Skeletal muscle tissue (tissue), 3 donors: ENCODE measurements at regions not wholly inside any gene's neighbourhood (a gene's known extent, or its start where the extent isn't known, plus 50 kb on each side); places are given as distances from the start of the nearest gene placed in this dataset.

Experiments used
- H3K27ac ChIP-seq: one replicate; pipeline ENCODE4 v1.7.0; 2013; ENCODE audit warnings: mild to moderate bottlenecking, low read depth, low read length, inconsistent platforms
- H3K27me3 ChIP-seq, 3 donors: one replicate each; pipeline ENCODE4 v1.7.0; 2013; ENCODE audit warnings: low read length in 3 of 3; ENCODE audit not compliant: control insufficient read depth in 3 of 3, insufficient read depth in 3 of 3
- H3K36me3 ChIP-seq, 3 donors: one replicate each; pipeline ENCODE4 v1.7.0; 2013; ENCODE audit warnings: low read length in 3 of 3; ENCODE audit not compliant: control insufficient read depth in 3 of 3, insufficient read depth in 3 of 3
- H3K4me1 ChIP-seq, 3 donors: one replicate each; pipeline ENCODE4 v1.7.0; 2013; ENCODE audit warnings: low read length in 3 of 3, mild to moderate bottlenecking in 3 of 3; ENCODE audit not compliant: control insufficient read depth in 3 of 3, insufficient read depth in 3 of 3
- H3K4me3 ChIP-seq, 3 donors: one replicate each; pipeline ENCODE4 v1.7.0; 2013; ENCODE audit warnings: low read length in 3 of 3
- H3K9ac ChIP-seq, 3 donors: one replicate each; pipeline ENCODE4 v1.7.0; 2013; ENCODE audit warnings: low read length in 3 of 3, mild to moderate bottlenecking in 3 of 3, moderate library complexity in 2 of 3, low read depth in 1 of 3
- H3K9me3 ChIP-seq, 3 donors: one replicate each; pipeline ENCODE4 v1.7.0; 2013; ENCODE audit warnings: low read length in 3 of 3; ENCODE audit not compliant: control insufficient read depth in 3 of 3
- donor health status: Osteomylitis.

- H3K27me3 ChIP-seq: no peaks in the 10 kb centered on the region
- H3K4me1 ChIP-seq: no peaks in the 10 kb centered on the region
- H3K9ac ChIP-seq: no peak overlapping the region
- H3K36me3 ChIP-seq: no peaks in the 10 kb centered on the region
- H3K9me3 ChIP-seq: peaks cover 0 to 2% (median 0%) of the 10 kb centered on the region in 3 donors
- no peak overlapping the region for H3K27ac ChIP-seq
- H3K4me3 ChIP-seq: no peak overlapping the region
Observed at GRCh38 chrX:45601052-45601451, 400.4 kb upstream of the DIPK2B start.

DNA sequence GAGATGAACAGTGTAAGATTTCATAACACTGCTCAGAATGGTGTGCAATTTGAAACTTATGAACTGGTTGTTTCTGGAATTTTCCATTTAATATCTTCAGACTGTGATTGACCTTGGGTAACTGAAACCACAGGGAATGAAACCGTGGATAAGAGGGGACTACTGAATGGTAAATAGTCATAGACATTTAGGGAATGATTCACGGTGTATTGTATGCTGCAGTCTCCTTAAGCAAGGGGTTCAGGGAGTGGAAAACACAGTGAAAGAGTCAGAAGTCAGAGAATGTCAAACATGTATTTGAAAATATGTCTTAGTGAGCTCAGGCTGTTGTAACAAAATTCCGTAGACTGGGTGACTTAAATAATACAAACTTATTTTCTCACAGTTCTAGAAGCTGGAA is 398.2 kb upstream of the DIPK2B start:
- no peak overlapping the region for H3K9ac ChIP-seq
- H3K9me3 ChIP-seq: no peaks in the 10 kb centered on the region
- no peak overlapping the region for H3K4me3 ChIP-seq
- peaks cover 0 to 4% (median 0%) of the 10 kb centered on the region in 3 donors for H3K27me3 ChIP-seq
- no peaks in the 10 kb centered on the region for H3K36me3 ChIP-seq
- no peaks in the 10 kb centered on the region for H3K4me1 ChIP-seq
- H3K27ac ChIP-seq: no peak overlapping the region

DNA sequence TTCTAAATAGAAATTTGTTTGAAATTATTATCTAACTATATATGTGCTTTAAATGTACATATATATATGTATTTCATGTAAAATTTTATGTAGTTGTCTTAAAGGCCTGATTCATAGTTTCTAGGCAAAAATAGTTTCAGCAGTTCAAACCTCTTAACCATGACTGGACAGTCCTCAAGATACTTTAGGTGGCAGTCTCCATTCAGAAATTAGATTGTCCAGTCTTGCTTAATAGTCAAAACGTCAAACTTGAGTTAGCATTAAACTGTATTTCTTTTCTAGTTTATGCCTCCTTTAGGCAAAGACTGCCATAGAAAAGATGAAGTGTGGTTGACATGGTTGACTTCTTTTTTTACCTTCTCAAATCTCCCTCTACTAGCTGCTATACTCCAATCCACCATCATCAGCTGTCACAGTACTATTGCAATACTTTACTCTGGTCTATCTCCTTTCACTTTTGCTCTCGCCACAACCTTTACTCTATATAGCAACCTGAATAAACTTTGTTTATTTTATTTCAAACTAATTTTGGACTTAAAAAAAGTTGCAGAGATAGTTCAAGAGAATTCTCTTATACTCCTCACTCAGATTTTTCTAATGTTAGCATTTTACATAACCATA is 395.6 kb upstream of the DIPK2B start:
- H3K4me3 ChIP-seq: no peak overlapping the region
- H3K27ac ChIP-seq: no peak overlapping the region
- no peaks in the 10 kb centered on the region for H3K4me1 ChIP-seq
- H3K9ac ChIP-seq: no peak overlapping the region
- H3K27me3 ChIP-seq: peaks cover 0 to 4% (median 0%) of the 10 kb centered on the region in 3 donors
- H3K9me3 ChIP-seq: peaks cover 0 to 4% (median 0%) of the 10 kb centered on the region in 3 donors
- H3K36me3 ChIP-seq: no peaks in the 10 kb centered on the region

GRCh38 chrX:45592101-45592500 is 391.4 kb upstream of the DIPK2B start:
- Histone ChIP-seq H3K4me1 (no peaks in the 10 kb centered on the region), H3K36me3 (no peaks in the 10 kb centered on the region), H3K9ac (no peak overlapping the region), H3K4me3 (no peak overlapping the region), H3K27me3 (peaks cover 0 to 4% (median 0%) of the 10 kb centered on the region in 3 donors), H3K9me3 (peaks cover 0 to 4% (median 0%) of the 10 kb centered on the region in 3 donors), H3K27ac (no peak overlapping the region)

- peaks cover 0 to 4% (median 0%) of the 10 kb centered on the region in 3 donors for H3K27me3 ChIP-seq
- H3K4me1 ChIP-seq: no peaks in the 10 kb centered on the region
- no peak overlapping the region for H3K4me3 ChIP-seq
- no peak overlapping the region for H3K27ac ChIP-seq
- no peaks in the 10 kb centered on the region for H3K36me3 ChIP-seq
- H3K9me3 ChIP-seq: peaks cover 0 to 4% (median 0%) of the 10 kb centered on the region in 3 donors
- H3K9ac ChIP-seq: no peak overlapping the region
Observed at GRCh38 chrX:45591650-45592049, 391.0 kb upstream of the DIPK2B start.

DNA sequence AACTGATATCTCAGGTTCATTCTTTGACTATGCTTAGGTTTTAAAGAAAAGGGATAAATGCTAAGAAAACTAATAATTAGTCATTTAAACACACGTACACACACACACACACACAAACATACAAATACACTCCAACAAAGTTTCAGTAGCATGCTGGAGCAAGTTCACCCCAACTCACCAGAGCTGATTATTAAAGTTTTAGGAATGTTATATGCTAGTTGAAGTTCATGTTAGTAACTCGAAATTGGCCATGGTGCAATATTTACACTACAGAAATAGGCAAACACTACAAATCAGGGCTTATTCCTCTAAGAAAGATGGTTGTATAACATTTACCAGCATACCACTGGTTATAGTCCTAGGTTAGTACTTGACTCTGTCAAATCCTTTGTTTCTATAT is 384.0 kb upstream of the DIPK2B start:
- H3K27ac ChIP-seq: no peak overlapping the region
- no peaks in the 10 kb centered on the region for H3K27me3 ChIP-seq
- H3K9me3 ChIP-seq: peaks cover 0 to 4% (median 3%) of the 10 kb centered on the region in 3 donors
- H3K4me1 ChIP-seq: no peaks in the 10 kb centered on the region
- H3K4me3 ChIP-seq: no peak overlapping the region
- no peaks in the 10 kb centered on the region for H3K36me3 ChIP-seq
- no peak overlapping the region for H3K9ac ChIP-seq

DNA sequence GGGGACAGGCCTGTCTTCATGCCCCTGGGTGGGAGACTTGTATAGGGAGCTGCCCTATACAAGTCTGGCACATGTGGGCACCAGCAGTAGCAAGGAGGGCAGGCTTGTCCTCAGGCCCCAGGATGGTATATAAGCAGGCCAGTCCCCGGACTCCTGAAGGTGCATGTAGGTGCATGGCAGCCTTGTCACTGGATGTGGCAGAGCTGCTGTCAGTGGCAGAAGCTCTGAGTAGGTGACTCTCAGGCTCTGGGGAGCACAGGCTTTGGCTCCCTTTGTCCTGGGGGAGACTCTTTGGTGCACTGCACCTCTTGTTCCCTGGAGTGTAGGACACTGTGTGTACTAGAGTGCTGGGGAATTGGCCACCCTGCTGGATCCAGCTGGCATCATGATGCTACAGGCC is 376.7 kb upstream of the DIPK2B start:
- no peak overlapping the region for H3K4me3 ChIP-seq
- H3K9me3 ChIP-seq: peaks cover 0 to 4% (median 3%) of the 10 kb centered on the region in 3 donors
- no peaks in the 10 kb centered on the region for H3K36me3 ChIP-seq

GRCh38 chrX:45571453-45571852 is 370.8 kb upstream of the DIPK2B start:
- Histone ChIP-seq H3K27me3 (no peaks in the 10 kb centered on the region), H3K4me3 (no peak overlapping the region), H3K27ac (no peak overlapping the region), H3K4me1 (no peaks in the 10 kb centered on the region), H3K9ac (no peak overlapping the region), H3K9me3 (no peaks in the 10 kb centered on the region), H3K36me3 (no peaks in the 10 kb centered on the region)

More for the DNA sequence above, 376.7 kb upstream of the DIPK2B start:
- H3K4me1 ChIP-seq: no peaks in the 10 kb centered on the region
- no peak overlapping the region for H3K9ac ChIP-seq
- H3K27me3 ChIP-seq: no peaks in the 10 kb centered on the region
- H3K27ac ChIP-seq: no peak overlapping the region

GRCh38 chrX:45566456-45566855 is 365.8 kb upstream of the DIPK2B start:
- no peaks in the 10 kb centered on the region for H3K9me3 ChIP-seq
- H3K27ac ChIP-seq: no peak overlapping the region
- H3K9ac ChIP-seq: no peak overlapping the region
- no peaks in the 10 kb centered on the region for H3K4me1 ChIP-seq
- H3K36me3 ChIP-seq: no peaks in the 10 kb centered on the region
- peaks cover 0 to 4% (median 0%) of the 10 kb centered on the region in 3 donors for H3K27me3 ChIP-seq
- no peak overlapping the region for H3K4me3 ChIP-seq

- Histone ChIP-seq H3K36me3 (no peaks in the 10 kb centered on the region), H3K9ac (no peak overlapping the region), H3K4me3 (no peak overlapping the region), H3K27ac (no peak overlapping the region), H3K27me3 (peaks cover 0 to 12% (median 0%) of the 10 kb centered on the region in 3 donors), H3K4me1 (no peaks in the 10 kb centered on the region), H3K9me3 (no peaks in the 10 kb centered on the region)
Observed at GRCh38 chrX:45557387-45557786, 356.7 kb upstream of the DIPK2B start.
